Fibroblast of lung (primary cell): ENCODE measurements at regions not wholly inside any gene's neighbourhood (a gene's known extent, or its start where the extent isn't known, plus 50 kb on each side); places are given as distances from the start of the nearest gene placed in this dataset.

Experiments used
- DNase-seq, 2 donors: peaks; one replicate each; pipeline versions ENCODE4 v3.0.0 to v3.0.0-alpha.2; 2010; ENCODE audit warnings: low read depth in 2 of 2
- H2AFZ ChIP-seq: 2 replicates; pipeline ENCODE4 v1.5.1; 2012; ENCODE audit warnings: low read length, control low read depth, inconsistent platforms
- H3K27ac ChIP-seq: 2 replicates; pipeline ENCODE4 v1.5.1; 2011; ENCODE audit warnings: low read length, control low read depth; ENCODE audit not compliant: insufficient read depth
- H3K27me3 ChIP-seq: 2 replicates; pipeline ENCODE4 v1.5.1; 2011; ENCODE audit warnings: mild to moderate bottlenecking, low read length; ENCODE audit not compliant: control insufficient read depth, insufficient read depth
- H3K36me3 ChIP-seq: 2 replicates; pipeline ENCODE4 v1.5.1; 2011; ENCODE audit warnings: low read length; ENCODE audit not compliant: control insufficient read depth, insufficient read depth
- H3K4me1 ChIP-seq: 2 replicates; pipeline ENCODE4 v1.5.1; 2011; ENCODE audit warnings: low read length; ENCODE audit not compliant: control insufficient read depth, insufficient read depth; ENCODE audit errors: extremely low read depth
- H3K4me2 ChIP-seq: 2 replicates; pipeline ENCODE4 v1.5.1; 2011; ENCODE audit warnings: low read length, control low read depth; ENCODE audit not compliant: insufficient read depth; ENCODE audit errors: extremely low read depth
- H3K4me3 ChIP-seq, 4 experiments: fragments of 200-600 bp in 1 of 4; sonication (generic) in 1 of 4; replicated peaks in 1 of 4; 2 replicates each; pipeline ENCODE4 v1.5.1; 2011 to 2016; ENCODE audit warnings: low read length in 4 of 4, low read depth in 3 of 4, mild to moderate bottlenecking in 3 of 4, control low read depth in 2 of 4, inconsistent platforms in 1 of 4, mixed read lengths in 1 of 4; ENCODE audit not compliant: insufficient read depth in 1 of 4; ENCODE audit errors: control extremely low read depth in 1 of 4
- H3K79me2 ChIP-seq: 2 replicates; pipeline ENCODE4 v1.5.1; 2012; ENCODE audit warnings: mild to moderate bottlenecking, low read length, inconsistent platforms; ENCODE audit not compliant: control insufficient read depth, insufficient read depth
- H3K9ac ChIP-seq: 2 replicates; pipeline ENCODE4 v1.5.1; 2011; ENCODE audit warnings: mild to moderate bottlenecking, low read length, control low read depth; ENCODE audit not compliant: insufficient read depth
- H3K9me3 ChIP-seq: 2 replicates; pipeline ENCODE4 v1.5.1; 2012; ENCODE audit warnings: low read depth, low read length; ENCODE audit not compliant: control insufficient read depth, insufficient read depth
- H4K20me1 ChIP-seq: 2 replicates; pipeline ENCODE4 v1.5.1; 2011; ENCODE audit warnings: low read length; ENCODE audit not compliant: control insufficient read depth, insufficient read depth; ENCODE audit errors: extremely low read depth
- CTCF ChIP-seq, 2 donors: IDR thresholded peaks in 1 of 2; conservative IDR thresholded peaks in 1 of 2; 1 replicate in 1 of 2; 2 replicates in 1 of 2; pipeline ENCODE4 v1.5.1; 2011 to 2012; ENCODE audit warnings: low read length in 2 of 2, control low read depth in 1 of 2, inconsistent platforms in 1 of 2, low read depth in 1 of 2, mild to moderate bottlenecking in 1 of 2
- EZH2 ChIP-seq: IDR thresholded peaks from 2 replicates; pipeline ENCODE4 v1.5.1; 2012; ENCODE audit warnings: low read length, control low read depth, mild to moderate bottlenecking; ENCODE audit errors: missing control alignments

DNA sequence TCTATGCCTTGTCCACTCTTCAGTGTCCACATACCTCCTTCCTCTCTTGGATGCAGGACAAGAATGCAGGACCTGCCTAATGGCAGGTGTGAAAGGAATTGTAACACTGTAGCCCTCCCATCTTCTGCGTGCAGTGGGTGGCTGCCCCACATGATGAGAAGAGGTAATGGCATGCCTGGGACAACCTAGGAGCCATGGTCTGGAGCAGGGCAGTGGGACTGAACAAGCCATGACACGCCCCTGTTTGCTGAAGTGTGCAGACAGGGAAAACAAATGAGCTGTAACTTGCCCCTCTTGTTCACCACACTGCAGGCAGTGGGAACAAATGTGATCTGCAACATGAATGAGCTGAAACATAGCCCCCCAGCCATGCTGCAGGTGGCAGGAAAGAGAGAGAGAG lies 192.2 kb downstream of the PCDH17 start:
- no peak overlapping the region for H3K9ac ChIP-seq
- no peaks in the 10 kb centered on the region for H3K27me3 ChIP-seq
- no peak for DNase-seq
- no peaks in the 10 kb centered on the region for H4K20me1 ChIP-seq
- no peaks in the 10 kb centered on the region for H3K9me3 ChIP-seq
- no peaks in the 10 kb centered on the region for H3K4me1 ChIP-seq
- no peak for TF ChIP-seq EZH2
- TF ChIP-seq CTCF (conservative IDR thresholded peaks at IDR 0.05 in 1 of 2, IDR thresholded peaks at IDR 0.05 in 1 of 2; ENCODE audit: low read depth in 1 of 2, low read length in 2 of 2): no peak
- no peak overlapping the region for H3K4me2 ChIP-seq
- no peak overlapping the region for H2AFZ ChIP-seq
- H3K27ac ChIP-seq: no peak overlapping the region
- no peaks in the 10 kb centered on the region for H3K36me3 ChIP-seq
- H3K4me3 ChIP-seq: no peak overlapping the region
- no peaks in the 10 kb centered on the region for H3K79me2 ChIP-seq

DNA sequence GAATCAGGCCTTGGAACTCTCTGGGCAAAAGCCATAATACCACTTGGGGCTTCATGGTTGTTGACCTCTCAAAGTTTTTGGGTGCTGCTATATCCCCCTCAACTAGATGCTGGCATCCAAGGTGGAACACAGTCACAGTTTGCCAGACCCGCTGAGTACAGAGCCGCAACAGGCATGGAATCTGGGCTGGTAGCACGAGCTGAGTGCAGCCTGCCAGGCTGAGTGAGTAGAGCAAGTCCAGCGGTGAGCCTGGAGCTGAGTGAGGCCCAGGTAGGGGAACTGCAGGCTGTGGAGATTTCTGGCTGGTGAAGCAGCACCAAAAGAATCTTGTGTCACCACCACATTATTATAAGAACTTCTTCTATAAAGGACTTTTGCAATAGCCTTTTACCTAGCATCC lies 192.6 kb downstream of the PCDH17 start:
- Histone ChIP-seq H3K27ac (no peak overlapping the region), H3K79me2 (no peaks in the 10 kb centered on the region), H3K36me3 (no peaks in the 10 kb centered on the region), H3K9me3 (no peaks in the 10 kb centered on the region), H4K20me1 (no peaks in the 10 kb centered on the region), H3K9ac (no peak overlapping the region), H3K4me2 (no peak overlapping the region), H2AFZ (no peak overlapping the region), H3K4me3 (no peak overlapping the region), H3K27me3 (no peaks in the 10 kb centered on the region), H3K4me1 (no peaks in the 10 kb centered on the region)
- TF ChIP-seq CTCF (conservative IDR thresholded peaks at IDR 0.05 in 1 of 2, IDR thresholded peaks at IDR 0.05 in 1 of 2; ENCODE audit: low read depth in 1 of 2, low read length in 2 of 2): no peak
- TF ChIP-seq EZH2: no peak
- no peak for DNase-seq

GRCh38 chr13:57825066-57825465 lies 193.5 kb downstream of the PCDH17 start:
- H3K4me2 ChIP-seq: no peak overlapping the region
- H4K20me1 ChIP-seq: no peaks in the 10 kb centered on the region
- H3K27ac ChIP-seq: no peak overlapping the region
- no peak overlapping the region for H3K9ac ChIP-seq
- no peak overlapping the region for H2AFZ ChIP-seq
- H3K27me3 ChIP-seq: no peaks in the 10 kb centered on the region
- DNase-seq: no peak
- no peaks in the 10 kb centered on the region for H3K79me2 ChIP-seq
- H3K4me3 ChIP-seq: no peak overlapping the region
- H3K36me3 ChIP-seq: no peaks in the 10 kb centered on the region
- no peaks in the 10 kb centered on the region for H3K4me1 ChIP-seq
- no peak for TF ChIP-seq CTCF (conservative IDR thresholded peaks at IDR 0.05 in 1 of 2, IDR thresholded peaks at IDR 0.05 in 1 of 2; ENCODE audit: low read depth in 1 of 2, low read length in 2 of 2)
- no peak for TF ChIP-seq EZH2
- H3K9me3 ChIP-seq: no peaks in the 10 kb centered on the region
